ES-I3 (cell line): ENCODE measurements at regions not wholly inside any gene's neighbourhood (a gene's known extent, or its start where the extent isn't known, plus 50 kb on each side); places are given as distances from the start of the nearest gene placed in this dataset.
"Not testable (repeated sequence)": the region's sequence is repeated elsewhere in the genome, so short reads cannot be mapped to it uniquely, and the experiment has no call there.

Experiments used
- H3K36me3 ChIP-seq: 2 replicates; pipeline ENCODE4 v1.6.1; 2013; ENCODE audit warnings: mild to moderate bottlenecking, low read length, control low read depth, moderate library complexity; ENCODE audit not compliant: insufficient read depth
- H3K4me1 ChIP-seq: 2 replicates; pipeline ENCODE4 v1.6.1; 2013; ENCODE audit warnings: mild to moderate bottlenecking, control low read depth, low read length; ENCODE audit not compliant: insufficient read depth
- H3K9ac ChIP-seq: 2 replicates; pipeline ENCODE4 v1.6.1; 2013; ENCODE audit warnings: low read depth, mild to moderate bottlenecking, low read length, moderate library complexity
- H3K9me3 ChIP-seq: 2 replicates; pipeline ENCODE4 v1.6.1; 2013; ENCODE audit warnings: mild to moderate bottlenecking, low read length, moderate library complexity; ENCODE audit not compliant: control insufficient read depth, insufficient read depth

- Histone ChIP-seq H3K9me3 (peaks cover under 1% of the 10 kb centered on the region), H3K36me3 (no peaks in the 10 kb centered on the region), H3K9ac (no peak overlapping the region), H3K4me1 (peaks cover 17% of the 10 kb centered on the region; the same call in 1 of the 2 replicates)
Measured at GRCh38 chr1:47534436-47534835, 96.6 kb downstream of the FOXD2 start.

GRCh38 chr1:47536646-47537118 lies 98.8 kb downstream of the FOXD2 start:
- no peak overlapping the region for H3K9ac ChIP-seq
- no peaks in the 10 kb centered on the region for H3K9me3 ChIP-seq
- peaks cover 17% of the 10 kb centered on the region; the same call in 1 of the 2 replicates for H3K4me1 ChIP-seq
- no peaks in the 10 kb centered on the region for H3K36me3 ChIP-seq

- peaks cover 17% of the 10 kb centered on the region; the same call in 1 of the 2 replicates for H3K4me1 ChIP-seq
- no peaks in the 10 kb centered on the region for H3K9me3 ChIP-seq
- no peaks in the 10 kb centered on the region for H3K36me3 ChIP-seq
- no peak overlapping the region for H3K9ac ChIP-seq
Measured at GRCh38 chr1:47537268-47537667, 99.4 kb downstream of the FOXD2 start.

GRCh38 chr1:47537966-47538365 lies 100.1 kb downstream of the FOXD2 start:
- Histone ChIP-seq H3K4me1 (peaks cover 17% of the 10 kb centered on the region; the same call in 1 of the 2 replicates), H3K9ac (no peak overlapping the region)

GRCh38 chr1:47538530-47538929 lies 100.7 kb downstream of the FOXD2 start:
- not testable (repeated sequence) for H3K9me3 ChIP-seq, H3K36me3 ChIP-seq, H3K9ac ChIP-seq
- H3K4me1 ChIP-seq: peaks cover 17% of the 10 kb centered on the region; the same call in 1 of the 2 replicates

More at GRCh38 chr1:47537966-47538365, 100.1 kb downstream of the FOXD2 start:
- Histone ChIP-seq H3K36me3 (no peaks in the 10 kb centered on the region), H3K9me3 (no peaks in the 10 kb centered on the region)

- H3K9me3 ChIP-seq, H3K36me3 ChIP-seq, H3K9ac ChIP-seq, H3K4me1 ChIP-seq: not testable (repeated sequence)
Measured at GRCh38 chr1:47541705-47542104, 103.9 kb downstream of the FOXD2 start.

- H3K36me3 ChIP-seq, H3K4me1 ChIP-seq, H3K9me3 ChIP-seq, H3K9ac ChIP-seq: not testable (repeated sequence)
Measured at GRCh38 chr1:47543089-47543488, 105.2 kb downstream of the FOXD2 start.

GRCh38 chr1:47545912-47546483 lies 108.2 kb downstream of the FOXD2 start:
- H3K9me3 ChIP-seq: no peaks in the 10 kb centered on the region
- H3K9ac ChIP-seq: no peak overlapping the region
- H3K4me1 ChIP-seq: peaks cover 14% of the 10 kb centered on the region
- no peaks in the 10 kb centered on the region for H3K36me3 ChIP-seq

GRCh38 chr1:47547753-47548573 lies 110.1 kb downstream of the FOXD2 start:
- H3K9ac ChIP-seq: no peak overlapping the region
- H3K36me3 ChIP-seq: no peaks in the 10 kb centered on the region
- H3K4me1 ChIP-seq: peaks cover 14% of the 10 kb centered on the region
- no peaks in the 10 kb centered on the region for H3K9me3 ChIP-seq

GRCh38 chr1:47548637-47549036 lies 110.8 kb downstream of the FOXD2 start:
- Histone ChIP-seq H3K9me3 (no peaks in the 10 kb centered on the region), H3K4me1 (peaks cover 14% of the 10 kb centered on the region), H3K36me3 (no peaks in the 10 kb centered on the region), H3K9ac (no peak overlapping the region)

- Histone ChIP-seq H3K9ac (no peak overlapping the region), H3K36me3 (no peaks in the 10 kb centered on the region), H3K9me3 (no peaks in the 10 kb centered on the region), H3K4me1 (peaks cover 14% of the 10 kb centered on the region)
Measured at GRCh38 chr1:47549532-47549931, 111.7 kb downstream of the FOXD2 start.

- Histone ChIP-seq H3K36me3 (no peaks in the 10 kb centered on the region), H3K9me3 (no peaks in the 10 kb centered on the region), H3K4me1 (peaks cover 19% of the 10 kb centered on the region), H3K9ac (no peak overlapping the region)
Measured at GRCh38 chr1:47550929-47551328, 113.1 kb downstream of the FOXD2 start.

- Histone ChIP-seq H3K9me3 (no peaks in the 10 kb centered on the region), H3K36me3 (no peaks in the 10 kb centered on the region), H3K9ac (no peak overlapping the region), H3K4me1 (peaks cover 19% of the 10 kb centered on the region)
Measured at GRCh38 chr1:47551971-47552528, 114.2 kb downstream of the FOXD2 start.

GRCh38 chr1:47554082-47554481 lies 116.2 kb downstream of the FOXD2 start:
- Histone ChIP-seq H3K36me3 (no peaks in the 10 kb centered on the region), H3K4me1 (0 out of 2 replicates have a peak, but pooled peaks cover 5% of the 10 kb centered on the region), H3K9me3 (no peaks in the 10 kb centered on the region)

GRCh38 chr1:47554901-47555300 lies 117.1 kb downstream of the FOXD2 start:
- Histone ChIP-seq H3K36me3 (no peaks in the 10 kb centered on the region), H3K9me3 (no peaks in the 10 kb centered on the region), H3K4me1 (0 out of 2 replicates have a peak, but pooled peaks cover 5% of the 10 kb centered on the region), H3K9ac (no peak overlapping the region)

More at GRCh38 chr1:47554082-47554481, 116.2 kb downstream of the FOXD2 start:
- no peak overlapping the region for H3K9ac ChIP-seq
